GM18517 (cell line): ENCODE measurements at regions not wholly inside any gene's neighbourhood (a gene's known extent, or its start where the extent isn't known, plus 50 kb on each side); places are given as distances from the start of the nearest gene placed in this dataset.

Source experiments
- ATAC-seq: cut with Tn5 transposase; IDR thresholded peaks from one replicate; pipeline ENCODE4 v1.9.1; 2021; ENCODE audit warnings: mild to moderate bottlenecking, moderate library complexity; ENCODE audit not compliant: unreplicated experiment

- ATAC-seq: no peak
Measured at GRCh38 chr2:234343372-234343771, 153.5 kb downstream of the ARL4C start.

GRCh38 chr2:234341306-234341985, 155.4 kb downstream of the ARL4C start:
- no peak for ATAC-seq

- ATAC-seq: no peak
Measured at GRCh38 chr2:234339501-234339900, 157.4 kb downstream of the ARL4C start.

- no peak for ATAC-seq
Measured at GRCh38 chr2:234339011-234339410, 157.9 kb downstream of the ARL4C start.

GRCh38 chr2:234335661-234336228, 161.1 kb downstream of the ARL4C start:
- ATAC-seq: no peak

GRCh38 chr2:234334756-234335155, 162.1 kb downstream of the ARL4C start:
- no peak for ATAC-seq

- no peak for ATAC-seq
Measured at GRCh38 chr2:234334151-234334550, 162.7 kb downstream of the ARL4C start.

- ATAC-seq: no peak
Measured at GRCh38 chr2:234333168-234334130, 163.4 kb downstream of the ARL4C start.

GRCh38 chr2:234331966-234332365, 164.9 kb downstream of the ARL4C start:
- no peak for ATAC-seq

- ATAC-seq: no peak
Measured at GRCh38 chr2:234331566-234331965, 165.3 kb downstream of the ARL4C start.

GRCh38 chr2:234330902-234331301, 166.0 kb downstream of the ARL4C start:
- ATAC-seq: no peak

GRCh38 chr2:234329202-234329960, 167.5 kb downstream of the ARL4C start:
- ATAC-seq: no peak

- ATAC-seq: no peak
Measured at GRCh38 chr2:234328444-234328990, 168.4 kb downstream of the ARL4C start.

- ATAC-seq: no peak
Measured at GRCh38 chr2:234326694-234327093, 170.2 kb downstream of the ARL4C start.

GRCh38 chr2:234324116-234324515, 172.8 kb downstream of the ARL4C start:
- no peak for ATAC-seq

GRCh38 chr2:234322766-234323465, 174.0 kb downstream of the ARL4C start:
- no peak for ATAC-seq

- no peak for ATAC-seq
Measured at GRCh38 chr2:234320066-234320465, 176.8 kb downstream of the ARL4C start.

- no peak for ATAC-seq
Measured at GRCh38 chr2:234318361-234318760, 178.5 kb downstream of the ARL4C start.

GRCh38 chr2:234313558-234313957, 183.3 kb downstream of the ARL4C start:
- ATAC-seq: no peak

- ATAC-seq: no peak
Measured at GRCh38 chr2:234310166-234310565, 186.7 kb downstream of the ARL4C start.
